Activated naive CD8-positive, alpha-beta T cell treated with anti-CD3 and anti-CD28 coated beads, Interleukin-2, amount 50 U/mL, for 16 hours (primary cell): ENCODE measurements at regions not wholly inside any gene's neighbourhood (a gene's known extent, or its start where the extent isn't known, plus 50 kb on each side); places are given as distances from the start of the nearest gene placed in this dataset.
"Not testable (repeated sequence)": the region's sequence is repeated elsewhere in the genome, so short reads cannot be mapped to it uniquely, and the experiment has no call there.

ENCODE experiments used
- DNase-seq: peaks from one replicate; pipeline ENCODE4 v3.0.0-alpha.2; 2020; ENCODE audit warnings: low read depth, low spot score

DNA sequence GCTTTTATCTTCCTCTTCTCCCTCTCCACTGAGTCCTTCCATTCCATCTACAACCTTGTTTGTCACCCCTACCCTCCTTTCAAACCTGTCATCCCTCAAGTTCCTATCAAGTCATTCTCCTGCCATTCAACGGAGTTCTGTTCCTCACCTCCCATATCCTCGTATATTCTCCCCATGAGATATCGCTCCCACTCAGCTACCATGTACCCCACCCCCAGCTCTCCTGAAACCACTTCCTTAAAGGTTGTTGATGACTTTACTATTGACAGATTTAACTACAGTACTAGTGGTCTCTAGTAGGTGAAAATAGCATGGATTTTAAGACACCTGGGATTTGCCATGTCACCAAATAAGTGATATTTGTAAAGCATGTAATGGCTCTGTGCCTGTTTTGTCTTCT lies 107.4 kb upstream of the BARHL2 start:
- no peak for DNase-seq

DNA sequence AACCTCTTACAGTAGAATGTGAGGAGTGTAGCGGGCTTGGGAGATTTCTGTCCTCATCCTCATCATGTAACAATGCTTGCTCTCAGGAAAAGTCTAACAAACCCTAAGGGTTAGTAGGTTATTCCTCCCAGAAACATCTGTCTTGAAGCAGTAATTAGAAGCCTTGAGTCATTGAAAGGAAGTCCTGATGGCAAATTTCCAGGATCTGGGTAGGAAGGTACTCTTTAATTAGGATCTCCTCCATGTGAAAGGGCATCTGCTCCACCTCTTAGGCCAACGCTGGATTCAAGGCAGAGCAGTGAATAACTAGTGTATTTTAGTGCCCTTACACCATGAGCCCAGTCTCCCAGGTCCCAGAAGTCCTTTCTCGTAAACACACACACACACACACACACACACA lies 106.6 kb upstream of the BARHL2 start:
- no peak for DNase-seq

DNA sequence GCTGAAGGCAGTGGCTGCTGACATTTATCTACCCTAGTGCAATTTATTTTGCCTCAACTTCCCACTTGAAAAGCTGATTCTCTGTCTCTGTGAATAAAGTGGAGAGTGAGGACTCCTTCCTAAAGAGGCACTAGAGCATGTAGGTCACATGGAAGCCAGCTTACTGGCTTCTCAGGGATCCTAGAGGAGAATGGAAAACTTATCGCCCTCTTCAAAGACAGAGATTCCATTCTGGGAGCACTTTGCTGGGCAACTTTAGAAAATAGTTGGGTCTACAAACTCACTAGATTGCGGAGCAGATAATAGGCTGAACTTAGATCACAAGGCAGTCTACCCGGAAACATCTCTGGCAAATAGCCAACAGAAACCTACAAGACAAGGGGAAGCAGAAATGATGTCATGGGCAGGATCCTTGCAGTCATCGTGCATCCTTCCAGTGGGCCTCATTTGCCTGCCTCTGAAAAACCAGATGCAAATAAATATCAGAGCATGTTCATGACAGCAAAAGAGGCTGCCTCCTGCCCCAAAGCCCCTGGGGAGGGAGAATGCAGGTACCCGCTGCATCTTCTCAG lies 104.8 kb upstream of the BARHL2 start:
- no peak for DNase-seq

DNA sequence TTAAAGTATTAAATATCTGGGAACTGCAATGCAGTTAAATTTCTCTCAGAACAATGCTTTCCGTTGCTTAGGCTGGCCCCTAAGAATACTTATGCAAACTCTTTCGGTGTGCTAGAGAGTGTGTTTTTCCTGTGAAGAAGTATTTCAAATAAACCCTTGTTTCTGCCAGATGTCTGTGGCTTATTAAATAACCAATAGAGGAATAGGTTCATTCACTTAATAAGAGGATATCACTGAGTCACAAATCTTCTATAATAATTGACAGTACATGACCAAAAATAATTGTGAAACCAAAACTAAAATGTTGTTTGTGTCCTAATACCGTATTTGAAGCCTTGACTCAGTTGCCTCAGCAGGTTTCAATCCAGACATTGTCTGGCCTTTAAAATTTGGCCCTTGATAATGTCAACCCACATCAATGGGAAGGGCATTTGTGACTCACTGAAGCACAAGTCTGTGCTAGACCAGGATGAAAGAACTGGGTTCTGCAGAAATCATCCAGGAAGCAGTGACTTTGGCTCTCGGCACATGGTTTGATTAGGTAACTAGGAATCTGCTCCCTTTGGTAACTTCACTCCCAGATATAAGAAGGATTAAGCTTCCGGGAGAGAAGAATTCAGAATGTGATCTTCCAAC lies 104.2 kb upstream of the BARHL2 start:
- no peak for DNase-seq

DNA sequence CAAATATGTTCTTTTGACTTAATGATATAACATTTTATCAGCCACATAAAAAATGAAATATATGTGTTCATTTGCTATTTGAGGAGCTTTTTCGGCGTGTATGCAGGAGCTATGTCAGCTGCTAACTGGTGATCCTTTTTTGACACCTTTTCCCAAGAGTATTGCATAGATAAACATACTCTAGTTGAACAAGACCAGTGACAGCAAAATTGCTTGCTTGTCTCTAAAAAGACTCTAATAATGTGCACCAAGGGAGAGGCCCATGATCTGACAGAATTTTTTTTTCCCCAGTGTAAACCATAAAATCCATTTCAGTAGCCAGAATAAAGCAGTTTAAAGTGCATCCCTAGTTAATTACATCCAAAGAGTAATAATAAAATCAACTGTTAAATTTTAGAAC lies 103.6 kb upstream of the BARHL2 start:
- no peak for DNase-seq

DNA sequence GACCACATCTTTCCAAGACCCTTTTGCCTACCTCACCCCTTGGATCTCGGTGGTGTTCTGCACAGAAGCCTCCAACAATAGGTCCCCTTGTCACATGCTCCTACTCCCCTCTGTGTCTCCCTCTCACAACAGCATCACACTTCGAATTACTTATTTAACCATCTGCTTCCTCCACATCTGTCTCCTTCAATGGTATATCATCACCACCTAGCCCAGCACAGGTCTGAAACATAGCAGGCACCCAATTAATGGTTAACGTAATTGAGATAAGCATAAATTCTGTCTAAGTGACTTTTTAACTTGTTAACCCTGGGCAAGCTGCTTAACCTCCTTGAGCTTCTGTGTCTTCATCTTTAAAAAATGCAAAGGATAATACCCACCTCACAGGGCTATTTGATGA lies 100.3 kb upstream of the BARHL2 start:
- no peak for DNase-seq

DNA sequence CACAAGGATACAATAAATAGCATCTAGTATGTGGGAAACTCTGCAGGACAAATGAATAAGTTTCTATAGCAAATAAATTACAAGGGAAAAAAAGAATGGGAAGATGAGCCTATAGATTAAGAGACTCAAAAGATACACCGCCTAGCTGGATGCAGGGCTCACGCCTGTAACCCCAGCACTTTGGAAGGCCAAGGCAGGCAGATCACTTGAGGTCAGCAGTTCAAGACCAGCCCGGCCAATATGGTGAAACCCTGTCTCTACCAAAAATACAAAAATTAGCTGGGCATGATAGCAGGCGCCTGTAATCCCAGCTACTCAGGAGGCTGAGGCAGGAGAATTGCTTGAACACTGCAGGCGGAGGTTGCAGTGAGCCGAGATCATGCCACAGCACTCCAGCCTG lies 95.1 kb upstream of the BARHL2 start:
- DNase-seq, result not testable (repeated sequence)

DNA sequence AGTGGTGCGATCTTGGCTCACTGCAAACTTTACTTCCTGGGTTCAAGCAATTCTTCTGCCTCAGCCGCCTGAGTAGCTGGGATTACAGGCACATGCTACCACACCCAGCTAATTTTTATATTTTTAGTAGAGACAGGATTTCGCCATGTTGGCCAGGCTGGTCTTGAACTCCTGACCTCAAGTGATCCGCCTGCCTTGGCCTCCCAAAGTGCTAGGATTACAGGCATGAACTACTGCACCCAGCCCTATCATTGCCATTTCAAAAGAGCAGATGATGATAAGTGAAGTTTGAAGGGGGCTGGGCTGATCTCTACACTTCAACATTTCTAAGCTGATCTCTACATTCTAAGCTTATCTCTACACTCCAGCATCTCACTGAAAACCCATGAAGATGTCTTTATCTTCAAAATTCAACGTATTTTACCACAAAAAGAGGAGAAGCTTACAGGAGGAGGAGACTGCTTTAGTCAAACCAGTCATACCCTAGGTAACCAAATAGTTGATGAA lies 94.4 kb upstream of the BARHL2 start:
- not testable (repeated sequence) for DNase-seq

DNA sequence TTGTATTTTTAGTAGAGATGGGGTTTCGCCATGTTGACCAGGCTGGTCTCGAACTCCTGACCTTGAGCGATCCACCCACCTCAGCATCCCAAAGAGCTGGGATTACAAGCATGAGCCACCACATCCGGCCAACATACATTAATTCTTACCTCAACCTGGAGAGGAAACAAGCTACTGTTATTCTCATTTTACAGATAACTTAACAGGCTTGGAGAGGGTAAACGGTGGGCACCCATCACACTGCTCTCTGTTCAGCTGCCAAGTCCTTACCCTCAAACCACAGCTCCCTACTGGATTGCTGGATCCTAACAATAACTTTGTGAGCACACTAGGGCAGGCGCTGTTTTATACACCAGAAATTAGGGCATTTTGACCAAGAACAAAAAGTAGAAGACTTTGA lies 93.6 kb upstream of the BARHL2 start:
- DNase-seq, result no peak

DNA sequence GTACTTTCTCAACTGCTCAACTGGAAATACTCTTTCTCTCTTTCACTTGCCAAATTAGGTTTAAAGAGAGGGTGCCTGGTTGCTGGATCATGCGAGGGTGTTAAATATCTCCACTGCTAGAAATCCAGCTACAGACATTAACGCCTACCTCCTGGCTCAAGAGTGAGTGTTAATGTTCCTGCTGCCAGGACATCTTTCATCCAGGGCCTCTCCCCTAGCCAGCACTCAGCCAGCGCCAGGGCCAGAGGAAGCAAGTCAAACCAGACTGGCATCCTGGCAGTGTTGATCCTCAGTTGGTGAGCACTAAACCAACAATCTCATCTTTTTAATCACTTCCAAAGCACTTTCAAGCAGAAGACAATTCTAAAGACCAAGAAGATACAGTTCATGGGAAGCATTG lies 92.9 kb upstream of the BARHL2 start:
- DNase-seq, result no peak

DNA sequence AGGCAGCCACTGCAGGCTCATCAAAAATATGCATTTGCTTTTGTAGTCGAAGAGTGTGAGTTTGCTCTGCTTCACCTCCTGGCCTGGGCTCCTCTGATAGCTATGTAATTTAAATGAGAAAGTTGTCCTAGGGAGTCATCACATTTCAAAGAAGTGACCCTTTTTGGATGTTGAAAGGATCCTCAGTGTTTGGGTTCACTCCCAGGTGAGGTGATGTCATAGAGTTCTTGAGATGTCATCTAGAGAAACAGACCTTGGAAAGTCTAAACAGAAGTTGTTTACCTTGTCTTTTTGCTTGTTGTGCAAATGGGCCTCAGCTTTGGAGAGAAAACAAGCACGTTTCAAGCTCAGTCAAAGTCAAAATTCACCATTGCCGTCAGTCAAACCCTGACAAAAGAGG lies 92.0 kb upstream of the BARHL2 start:
- DNase-seq, result no peak

DNA sequence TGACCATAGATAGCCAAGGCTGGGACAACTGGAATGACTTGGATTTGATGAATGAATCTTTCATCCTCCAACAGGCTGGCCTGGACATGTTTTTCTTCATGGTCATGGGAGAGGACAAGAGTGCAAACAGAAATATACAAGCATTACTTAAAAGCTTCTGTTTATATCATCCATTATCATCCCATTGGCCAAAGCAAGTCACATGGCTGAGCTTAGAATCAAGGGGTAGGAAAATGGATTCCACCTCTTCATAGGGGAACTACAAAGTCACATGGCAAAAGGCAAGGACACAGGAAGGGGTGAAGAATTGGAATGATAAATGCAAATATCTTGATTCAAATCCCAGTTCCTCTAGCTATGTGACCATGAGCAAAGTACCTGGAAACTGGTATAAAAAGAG lies 90.2 kb upstream of the BARHL2 start:
- no peak for DNase-seq

DNA sequence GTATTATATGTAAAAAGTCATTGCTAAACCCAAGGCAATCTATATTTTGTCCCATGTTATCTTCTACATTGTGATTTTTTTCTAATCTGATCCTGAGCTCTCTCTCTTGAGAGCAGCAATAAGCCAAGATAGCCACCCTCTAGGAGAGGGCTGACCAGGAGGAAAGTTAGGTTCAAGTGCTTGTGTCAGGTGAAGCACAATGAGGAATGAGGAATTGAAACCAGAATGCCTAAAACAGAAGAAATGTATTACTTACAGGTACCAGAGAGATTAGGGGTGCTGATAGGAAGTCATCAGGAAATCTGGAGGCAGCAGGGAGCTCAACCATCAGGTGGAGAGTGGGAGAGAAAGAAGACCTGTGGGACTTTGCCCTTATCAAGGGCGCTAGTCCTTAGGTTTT lies 85.5 kb upstream of the BARHL2 start:
- no peak for DNase-seq

DNA sequence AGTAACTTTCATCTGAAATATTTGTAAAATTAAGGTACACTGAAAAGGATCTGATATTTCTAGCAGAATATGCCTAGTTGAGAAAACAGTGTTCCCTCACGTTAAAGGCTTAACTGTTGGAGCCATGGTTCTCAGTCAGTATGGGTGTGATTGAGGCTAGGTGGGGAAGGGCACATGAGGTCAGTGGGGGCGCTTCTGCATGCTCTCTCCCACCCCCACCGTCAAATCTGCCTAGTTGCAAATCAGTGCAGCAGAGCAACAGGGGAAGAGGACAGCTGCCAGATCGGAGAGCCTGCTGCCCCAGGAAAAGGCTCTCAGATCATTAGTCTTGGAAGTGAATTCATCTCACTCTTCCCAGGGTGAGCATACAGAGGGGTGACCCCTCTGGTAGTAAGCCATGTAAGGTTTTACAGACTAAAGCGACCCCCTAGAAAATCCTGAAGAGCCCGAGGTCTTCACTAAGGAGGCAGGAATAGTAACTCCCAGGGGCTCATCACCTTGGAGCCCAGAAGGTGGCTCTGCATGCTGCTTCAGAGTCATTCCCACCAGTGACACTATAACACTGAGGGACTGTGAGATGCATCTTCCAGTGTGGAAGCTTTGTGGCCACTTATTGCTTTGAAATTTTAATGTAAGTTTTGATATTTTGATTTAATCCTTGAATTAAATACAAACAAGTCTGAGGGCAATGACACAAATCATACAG lies 83.1 kb upstream of the BARHL2 start:
- DNase-seq, result no peak

DNA sequence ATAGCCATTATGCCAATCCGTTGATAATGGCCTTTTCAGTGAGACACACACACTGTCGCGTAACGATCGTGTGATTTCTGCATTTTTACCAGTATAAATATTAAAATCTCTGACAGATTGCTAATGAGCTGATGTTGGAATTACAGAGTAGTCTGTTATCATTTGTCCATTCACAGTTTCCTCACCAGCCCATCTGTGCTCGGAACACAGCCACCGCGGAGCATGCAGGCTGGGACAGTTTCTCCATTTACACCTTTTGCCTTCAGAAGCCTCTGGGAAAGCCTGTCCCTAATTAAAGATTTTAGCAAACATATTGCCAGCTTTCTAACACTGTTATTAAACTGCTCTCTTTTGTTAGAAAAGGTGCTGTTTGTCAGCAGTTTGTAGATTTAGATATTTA lies 82.2 kb upstream of the BARHL2 start:
- DNase-seq, result no peak

DNA sequence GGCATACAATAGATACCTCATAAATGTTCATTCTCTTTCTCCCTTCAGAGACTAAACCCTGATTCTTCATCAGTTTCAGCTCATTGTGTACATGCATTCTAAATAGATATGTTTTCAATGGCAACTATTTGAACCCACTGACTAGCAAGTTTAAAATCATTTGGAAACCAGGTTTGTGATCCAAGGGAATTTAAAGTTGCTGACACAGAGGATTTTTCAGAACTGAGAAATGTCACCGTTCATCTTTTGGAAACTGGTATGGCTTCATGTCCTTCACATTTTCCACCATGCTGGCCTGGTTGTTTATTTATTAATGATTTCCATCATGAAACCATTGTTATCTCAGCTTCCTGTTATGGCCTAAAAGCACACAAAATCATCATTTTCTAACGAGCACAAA lies 81.8 kb upstream of the BARHL2 start:
- no peak for DNase-seq

DNA sequence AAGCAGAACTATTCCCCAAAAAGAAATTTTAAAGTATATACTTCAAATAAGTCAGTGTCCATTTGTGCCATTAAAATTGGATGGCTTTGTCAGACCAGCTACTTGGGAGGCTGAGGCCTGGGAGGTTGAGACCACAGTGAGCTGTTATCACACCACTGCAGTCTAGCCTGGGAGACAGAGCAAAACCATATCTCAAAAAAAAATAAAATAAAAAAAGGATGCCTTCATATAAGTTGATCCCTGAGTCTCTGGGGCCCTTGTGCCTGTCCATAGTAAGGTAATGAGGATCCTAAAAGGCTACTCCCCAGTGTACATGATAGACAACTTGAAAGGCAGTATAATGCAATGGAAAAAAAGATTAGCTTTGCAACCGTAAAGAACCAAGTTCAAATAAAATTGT lies 81.2 kb upstream of the BARHL2 start:
- no peak for DNase-seq

DNA sequence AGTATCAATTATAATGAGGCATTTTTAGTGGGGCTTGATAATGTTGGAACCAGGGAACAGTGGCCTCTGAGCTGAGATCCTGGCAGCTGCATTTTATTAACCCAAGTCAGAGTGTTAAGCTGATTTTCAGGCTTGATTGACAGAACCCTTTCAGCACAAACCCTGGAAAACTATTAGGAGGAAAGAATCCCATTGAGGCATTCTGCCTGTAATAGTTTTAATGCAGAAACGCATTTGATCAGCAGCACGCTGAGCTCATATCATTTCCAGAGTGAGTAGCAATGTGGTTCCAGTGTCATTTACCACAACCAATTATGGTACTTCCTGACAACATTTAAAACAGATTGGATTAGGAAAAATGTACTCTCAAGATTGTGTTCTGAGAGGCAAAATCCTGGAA lies 78.3 kb upstream of the BARHL2 start:
- DNase-seq, result no peak

DNA sequence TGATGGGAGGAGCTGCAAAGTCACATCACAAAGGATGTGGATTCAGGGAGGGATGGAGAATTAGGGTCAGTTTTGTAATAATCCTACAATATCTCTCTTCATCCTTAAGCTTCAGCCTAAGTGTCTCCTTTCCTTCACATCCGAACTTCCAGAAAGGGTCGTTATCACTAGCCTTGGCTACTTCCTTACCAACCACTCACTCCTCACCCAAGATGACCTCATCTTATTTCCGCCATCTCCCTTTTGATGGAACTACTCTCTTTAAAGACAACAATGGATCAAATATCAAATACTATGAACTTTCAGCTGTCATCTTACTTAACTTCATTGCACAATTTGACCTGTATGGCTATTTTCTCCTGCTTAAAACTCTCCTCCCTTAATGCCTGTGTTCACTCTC lies 69.6 kb upstream of the BARHL2 start:
- no peak for DNase-seq

DNA sequence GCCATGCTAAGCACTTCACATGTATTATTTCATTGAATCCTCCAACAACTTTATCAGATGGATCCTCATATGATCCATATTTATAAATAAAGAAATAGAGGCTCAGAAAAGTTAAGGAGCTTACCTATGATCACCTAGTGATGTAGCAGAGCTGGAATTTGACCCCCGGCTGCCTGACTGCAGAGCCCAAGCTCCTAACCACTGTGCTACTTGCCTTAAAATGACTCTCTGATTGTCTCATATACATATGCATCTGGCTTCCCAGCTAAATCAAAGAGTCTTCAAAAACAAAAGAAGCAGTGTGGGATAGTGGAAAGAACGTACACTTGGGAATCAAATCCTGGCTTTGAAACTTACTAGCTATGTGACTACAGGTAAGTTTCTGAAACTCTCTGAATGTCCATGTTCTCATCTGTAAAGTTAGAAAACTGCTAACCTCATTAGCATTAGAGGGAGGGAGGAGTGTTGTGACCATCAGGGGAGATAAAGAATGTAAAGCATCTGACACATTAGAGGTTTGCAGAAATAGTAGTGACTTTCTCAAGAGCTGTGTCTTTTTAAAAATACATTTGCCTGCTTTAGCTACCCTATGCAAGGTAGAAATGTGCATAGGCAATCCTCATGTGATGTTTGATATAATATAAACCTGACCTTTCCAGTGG lies 67.2 kb upstream of the BARHL2 start:
- no peak for DNase-seq

DNA sequence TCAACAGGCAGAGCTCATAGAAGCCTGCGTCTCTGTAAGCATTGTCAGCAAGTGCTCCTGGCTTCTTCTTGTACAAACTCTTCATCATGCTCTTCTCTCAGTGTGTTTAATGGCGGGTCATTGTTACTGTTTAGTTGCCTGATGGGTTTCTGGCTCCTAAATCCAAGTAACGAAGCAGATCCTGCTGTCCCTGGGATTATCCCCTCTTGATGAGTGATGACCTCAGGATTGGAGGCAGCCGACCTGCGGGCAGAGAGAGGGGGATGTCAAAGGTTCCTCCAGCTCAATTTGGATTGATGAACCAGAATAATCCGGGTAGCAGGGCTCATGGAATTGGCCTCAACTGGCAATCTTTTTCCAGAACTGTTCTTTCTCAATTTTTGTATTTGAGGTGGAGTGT lies 66.1 kb upstream of the BARHL2 start:
- DNase-seq, result no peak

DNA sequence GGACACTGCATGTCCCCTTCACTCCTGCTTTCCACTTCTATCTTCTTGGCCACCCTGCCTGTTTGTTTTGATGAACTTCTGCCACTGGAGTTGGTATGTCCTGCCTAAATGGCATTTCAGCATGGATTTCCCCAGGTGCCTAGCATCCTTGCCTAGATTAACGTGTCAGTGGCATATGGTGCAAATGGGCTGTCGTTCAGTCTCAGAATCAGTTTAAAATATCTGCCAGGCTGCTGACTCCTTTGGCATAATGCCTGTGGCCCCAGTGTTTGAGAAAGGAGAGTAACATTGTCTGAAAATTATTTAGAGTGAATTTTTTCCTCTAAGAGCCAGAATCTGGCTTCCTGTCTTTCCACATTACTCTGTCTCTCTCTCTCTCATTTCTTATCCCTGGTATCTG lies 64.9 kb upstream of the BARHL2 start:
- no peak for DNase-seq

DNA sequence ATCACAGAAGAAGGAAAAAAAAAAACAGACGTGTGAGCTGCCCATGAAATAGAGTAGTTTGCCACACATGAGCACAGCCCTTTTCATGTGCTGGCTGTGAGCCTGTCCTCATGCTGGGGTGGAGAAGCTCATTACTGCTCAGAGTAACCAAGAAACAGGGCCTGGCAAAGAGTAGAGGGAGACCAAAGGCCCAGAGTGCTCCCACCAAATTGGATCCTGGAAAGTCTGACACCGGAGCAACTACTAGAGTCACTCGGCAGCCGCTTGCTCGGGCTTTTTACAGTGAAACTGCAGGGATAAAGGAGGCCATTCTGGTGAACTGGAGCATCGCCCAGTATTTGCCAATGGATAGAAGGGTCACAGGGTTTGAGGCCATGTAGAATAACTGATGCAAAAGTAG lies 64.4 kb upstream of the BARHL2 start:
- DNase-seq, result no peak
